GM19023 (cell line): ENCODE measurements at regions not wholly inside any gene's neighbourhood (a gene's known extent, or its start where the extent isn't known, plus 50 kb on each side); places are given as distances from the start of the nearest gene placed in this dataset.
"Not testable (repeated sequence)": the region's sequence is repeated elsewhere in the genome, so short reads cannot be mapped to it uniquely, and the experiment has no call there.

ENCODE experiments used
- ATAC-seq: cut with Tn5 transposase; IDR thresholded peaks from one replicate; pipeline ENCODE4 v1.9.1; 2021; ENCODE audit warnings: mild to moderate bottlenecking, moderate library complexity; ENCODE audit not compliant: unreplicated experiment

- ATAC-seq, result no peak
Measured at GRCh38 chr18:22067682-22068081, 101.7 kb upstream of the GATA6 start.

- ATAC-seq, result not testable (repeated sequence)
Measured at GRCh38 chr18:22068784-22069183, 100.6 kb upstream of the GATA6 start.

DNA sequence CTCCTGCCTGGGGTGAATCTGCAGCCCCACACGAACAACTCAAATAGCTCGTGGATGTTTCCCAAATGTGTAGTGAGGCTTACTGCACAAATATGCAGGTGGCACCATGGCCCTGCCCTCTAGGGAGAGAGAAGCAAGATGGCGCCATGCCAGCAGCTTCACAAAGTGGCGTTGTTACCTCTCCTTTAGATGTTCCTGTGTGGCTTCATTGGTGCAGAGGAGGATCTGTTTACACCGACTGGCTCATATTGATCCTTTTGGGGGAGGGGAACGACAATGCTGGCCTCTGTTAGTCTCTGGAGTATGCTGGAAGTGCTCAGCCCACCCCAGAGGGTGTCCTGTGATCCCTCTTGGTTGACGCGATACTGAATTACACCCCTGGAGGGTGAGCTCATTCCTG, 99.5 kb upstream of the GATA6 start:
- ATAC-seq, result no peak

DNA sequence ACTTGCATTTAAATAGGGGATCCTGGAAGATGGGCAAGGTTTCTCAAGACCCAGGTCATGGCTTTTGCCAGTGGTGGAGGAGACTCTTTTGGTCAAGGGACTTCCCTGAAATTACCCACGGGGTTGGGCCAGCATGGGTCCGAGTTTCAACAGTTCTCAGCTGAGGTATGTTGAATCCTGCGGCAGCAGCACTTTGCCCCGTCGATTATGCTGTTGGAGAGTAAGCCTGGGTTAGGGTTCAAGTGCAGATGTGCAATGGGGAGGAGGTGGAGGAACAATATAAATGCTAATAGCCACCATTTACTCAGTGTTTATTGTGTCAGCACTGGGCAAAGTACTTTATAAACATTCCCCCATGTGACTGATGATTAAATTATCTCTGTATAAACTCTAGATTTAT, 96.0 kb upstream of the GATA6 start:
- ATAC-seq, result no peak

DNA sequence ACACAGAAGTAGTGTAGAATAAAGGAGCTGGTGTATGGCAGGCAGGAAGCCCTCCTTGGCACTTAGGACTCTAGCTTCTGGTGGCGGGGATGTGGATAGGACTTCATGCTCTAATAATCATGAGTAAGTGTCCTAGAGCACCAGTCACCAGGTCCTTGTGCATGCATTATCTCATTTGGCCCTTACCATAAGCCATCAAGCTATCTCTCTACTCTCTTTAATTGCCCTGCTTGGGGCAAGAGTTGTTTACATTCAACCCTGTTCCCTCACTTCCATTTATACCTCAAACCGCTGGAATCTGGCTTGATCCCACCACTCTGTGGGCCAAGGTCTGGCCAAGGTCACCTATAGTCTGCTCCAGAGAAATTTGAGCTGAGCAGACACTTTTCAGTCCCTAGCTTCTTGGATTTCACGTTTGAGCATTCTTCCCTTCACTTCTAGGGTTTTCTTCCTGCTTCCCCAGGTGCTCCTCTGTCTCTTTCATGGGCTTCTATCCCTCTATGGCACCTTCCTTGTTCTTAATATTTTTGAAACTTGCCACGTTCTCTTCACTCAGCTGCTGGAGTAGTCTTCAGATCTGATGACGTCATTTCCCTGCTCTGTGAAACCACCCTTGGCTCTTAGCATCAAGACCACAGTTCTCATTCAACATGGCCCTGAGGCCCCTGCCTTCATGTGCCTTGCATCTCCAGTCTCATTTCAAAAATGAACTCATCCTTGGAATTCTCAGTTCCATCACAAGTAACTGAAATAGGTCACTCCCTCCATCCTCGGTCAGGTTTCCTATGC, 94.9 kb upstream of the GATA6 start:
- no peak for ATAC-seq

GRCh38 chr18:22080035-22080434, 89.4 kb upstream of the GATA6 start:
- ATAC-seq, result no peak

GRCh38 chr18:22082408-22082807, 87.0 kb upstream of the GATA6 start:
- ATAC-seq, result no peak

- no peak for ATAC-seq
Measured at GRCh38 chr18:22084547-22084946, 84.8 kb upstream of the GATA6 start.

GRCh38 chr18:22086973-22087372, 82.4 kb upstream of the GATA6 start:
- ATAC-seq, result no peak

GRCh38 chr18:22088029-22088428, 81.4 kb upstream of the GATA6 start:
- ATAC-seq, result no peak

DNA sequence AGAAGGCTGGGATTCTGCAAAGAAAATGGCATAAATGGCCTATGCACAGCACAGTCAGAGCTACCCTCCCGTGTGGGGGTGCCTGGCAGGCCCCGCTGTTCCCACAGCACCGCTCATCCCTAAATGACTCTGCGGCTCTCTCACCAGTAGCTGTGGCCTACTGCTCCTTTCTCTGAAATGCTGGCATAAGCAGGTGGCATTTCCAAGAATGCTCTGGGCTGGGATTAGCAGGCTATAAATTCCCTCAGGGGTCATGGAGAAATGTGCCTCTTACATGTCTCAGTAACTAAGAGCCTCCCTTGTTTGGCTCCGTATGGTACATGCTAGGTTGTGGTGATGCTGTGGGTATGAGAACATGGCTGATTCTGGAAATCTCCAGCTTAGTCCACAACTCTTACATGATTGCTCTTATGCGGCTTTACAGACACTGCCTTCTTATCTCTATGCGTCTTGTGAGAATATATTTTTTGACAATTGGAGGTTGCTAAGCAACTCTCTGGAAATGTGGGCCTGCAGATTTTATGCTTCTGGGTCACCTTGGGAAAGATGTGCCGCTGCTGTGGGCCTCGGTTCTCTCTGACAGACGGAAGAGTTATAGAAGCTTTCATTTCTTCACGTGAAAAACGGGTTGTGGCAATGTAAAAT, 80.3 kb upstream of the GATA6 start:
- ATAC-seq, result no peak

DNA sequence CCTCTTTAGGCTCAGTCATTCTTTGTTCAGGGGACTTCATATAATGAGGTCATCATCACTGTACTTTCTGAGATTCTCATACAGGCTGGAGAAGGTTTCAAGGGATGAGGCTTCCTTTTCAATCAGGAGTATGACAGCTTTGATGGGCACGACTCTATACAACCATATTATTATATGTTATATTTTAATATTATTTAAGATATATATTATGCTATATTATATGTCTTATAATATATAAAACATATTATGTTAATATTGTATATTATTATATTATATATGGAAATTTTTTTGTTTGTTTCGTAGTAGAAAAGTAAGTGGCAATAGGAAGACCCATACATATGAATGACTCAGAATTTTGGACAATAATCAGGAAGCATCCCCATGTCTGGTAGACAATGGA, 78.0 kb upstream of the GATA6 start:
- ATAC-seq, result no peak

DNA sequence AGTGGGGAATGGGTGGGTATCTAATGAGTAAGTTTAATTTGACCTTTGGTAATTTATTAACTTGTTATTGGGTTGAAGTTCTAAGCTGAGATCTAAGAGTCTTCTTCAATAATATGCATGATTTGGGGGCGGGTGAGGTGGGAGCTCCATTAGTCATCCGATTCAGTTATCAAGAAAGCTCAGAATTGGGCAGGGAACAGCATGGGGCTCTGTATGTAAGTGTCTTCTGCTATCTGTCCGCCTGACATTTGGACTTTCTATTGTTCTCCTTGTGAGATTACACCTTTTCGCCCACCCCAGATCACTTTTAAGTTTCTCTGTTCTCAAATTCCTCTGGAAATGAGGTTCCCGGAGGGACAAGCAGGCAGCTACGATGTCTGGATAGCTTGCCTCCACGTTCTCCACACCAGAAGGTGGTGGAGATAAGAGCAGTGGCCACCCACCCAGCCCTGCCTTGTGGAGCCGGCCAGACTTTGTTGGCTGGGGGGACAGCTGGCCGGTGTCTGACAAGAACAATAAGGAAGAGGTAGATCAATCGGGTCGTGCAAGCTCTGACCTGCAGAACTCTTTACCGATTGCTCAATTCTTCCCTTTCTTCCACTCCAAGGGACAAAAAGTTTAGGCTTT, 75.5 kb upstream of the GATA6 start:
- ATAC-seq, result no peak

GRCh38 chr18:22094358-22094734, 75.0 kb upstream of the GATA6 start:
- ATAC-seq, result no peak

- no peak for ATAC-seq
Measured at GRCh38 chr18:22098563-22098989, 70.8 kb upstream of the GATA6 start.

- no peak for ATAC-seq
Measured at GRCh38 chr18:22099925-22100324, 69.5 kb upstream of the GATA6 start.

GRCh38 chr18:22101731-22102130, 67.7 kb upstream of the GATA6 start:
- no peak for ATAC-seq

DNA sequence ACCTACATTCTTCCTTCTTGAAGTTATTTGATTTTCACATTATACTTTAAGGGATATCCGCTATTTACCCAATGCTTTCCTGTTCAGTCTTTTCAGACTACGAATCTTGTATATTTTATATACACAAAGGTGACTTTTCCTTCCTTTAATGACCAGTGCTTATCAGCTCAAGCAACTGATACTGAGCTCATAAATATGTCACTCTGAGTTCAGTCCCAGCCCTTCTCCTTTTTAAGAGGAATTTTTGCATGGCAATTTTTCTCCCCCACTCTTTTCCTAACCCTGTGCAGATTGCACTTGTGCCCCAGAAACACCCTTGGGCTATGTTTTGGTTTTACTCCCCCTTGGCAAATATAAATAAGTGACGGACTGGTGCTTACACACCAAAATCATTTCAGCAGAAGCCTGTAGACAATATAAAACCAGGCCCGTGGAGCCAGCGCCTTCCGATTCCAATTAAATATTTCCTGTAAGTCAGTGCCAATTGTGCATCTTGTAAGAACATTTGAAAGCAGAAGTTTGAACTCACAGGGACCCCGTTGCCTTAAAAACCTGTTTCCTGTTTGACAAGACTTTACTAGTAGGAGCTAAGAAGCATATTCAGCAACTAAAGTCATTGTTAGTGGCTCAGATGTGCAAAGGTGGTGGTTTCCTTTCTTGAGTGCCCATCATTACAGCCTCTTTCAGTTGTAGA, 66.3 kb upstream of the GATA6 start:
- ATAC-seq, result no peak

- ATAC-seq, result no peak
Measured at GRCh38 chr18:22103647-22104031, 65.8 kb upstream of the GATA6 start.

DNA sequence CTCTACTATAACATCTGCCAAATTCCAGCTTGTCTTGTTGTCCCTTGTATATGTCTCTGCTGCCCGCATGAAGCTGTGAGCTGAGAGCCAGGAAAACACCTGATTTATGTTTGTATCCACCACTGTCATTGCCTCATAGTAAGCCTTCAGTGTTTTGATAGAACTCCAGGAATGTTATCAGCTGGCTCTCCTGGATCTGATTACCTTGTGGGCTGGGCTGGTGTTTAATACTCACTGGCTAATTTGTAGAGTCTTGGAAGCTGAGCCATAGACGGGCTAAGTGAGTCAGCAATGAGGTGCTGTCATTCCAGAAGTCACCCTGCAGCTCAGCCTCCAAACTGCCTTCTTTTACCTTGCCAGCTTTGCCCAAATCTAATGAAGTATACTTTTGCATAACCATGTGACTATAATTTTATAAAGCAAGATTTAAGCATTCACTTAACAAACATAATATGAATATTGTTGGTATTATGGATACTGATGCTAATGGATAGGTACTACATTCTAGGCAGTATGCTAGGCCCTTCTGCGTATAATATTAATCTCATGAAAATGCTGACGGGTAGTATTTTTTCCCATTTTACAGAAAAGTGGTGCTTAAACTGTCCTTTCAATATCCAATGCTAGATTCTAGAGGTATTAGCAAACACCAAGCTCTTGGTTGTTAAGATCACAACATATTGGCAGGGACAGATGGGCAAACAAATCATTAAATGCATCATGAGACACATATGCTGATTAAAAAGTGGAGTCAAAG, 62.7 kb upstream of the GATA6 start:
- ATAC-seq, result no peak

DNA sequence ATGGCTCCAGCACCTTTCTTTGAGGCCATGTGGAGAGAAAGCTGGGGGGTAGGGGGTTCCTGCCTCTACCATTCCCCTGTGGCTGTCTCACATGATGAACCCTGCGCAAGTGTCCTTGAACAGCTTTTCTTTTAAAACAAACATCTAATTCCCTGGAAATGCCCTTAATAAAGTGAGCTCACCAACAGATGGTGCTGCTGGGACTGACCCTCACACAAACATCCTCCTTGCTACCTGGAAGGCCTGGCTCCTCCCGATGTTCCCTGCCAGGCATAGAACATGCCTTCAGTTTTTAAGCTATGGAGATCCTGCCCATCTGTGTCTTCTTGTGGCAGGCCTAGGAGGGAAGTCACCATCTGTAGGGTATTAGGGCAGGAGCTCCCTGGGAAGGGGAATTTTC, 60.7 kb upstream of the GATA6 start:
- ATAC-seq, result no peak
